WTC11 (cell line): ENCODE measurements at regions not wholly inside any gene's neighbourhood (a gene's known extent, or its start where the extent isn't known, plus 50 kb on each side); places are given as distances from the start of the nearest gene placed in this dataset.

Source experiments
- ATF2 ChIP-seq: sonication (generic); formaldehyde crosslinking; IDR thresholded peaks from 2 replicates; pipeline ENCODE4 v1.8.1; 2022; ENCODE audit warnings: low read depth, missing genetic modification reagents, borderline replicate concordance
- E2F1 ChIP-seq: sonication (generic); formaldehyde crosslinking; IDR thresholded peaks from 2 replicates; pipeline ENCODE4 v1.8.0; 2022; ENCODE audit warnings: mild to moderate bottlenecking, missing genetic modification reagents
- HMGXB4 ChIP-seq: sonication (generic); formaldehyde crosslinking; IDR thresholded peaks from 2 replicates; pipeline ENCODE4 v1.8.1; 2023; ENCODE audit warnings: mild to moderate bottlenecking, moderate library complexity, missing genetic modification reagents
- IRF1 ChIP-seq: sonication (generic); formaldehyde crosslinking; IDR thresholded peaks from 2 replicates; pipeline ENCODE4 v1.8.0; 2023; ENCODE audit warnings: missing genetic modification reagents
- JUN ChIP-seq: sonication (generic); formaldehyde crosslinking; IDR thresholded peaks from 2 replicates; pipeline ENCODE4 v1.8.0; 2023; ENCODE audit warnings: mild to moderate bottlenecking, missing genetic modification reagents
- MAX ChIP-seq: sonication (generic); formaldehyde crosslinking; IDR thresholded peaks from 2 replicates; pipeline ENCODE4 v1.8.0; 2022; ENCODE audit warnings: mild to moderate bottlenecking, missing genetic modification reagents
- PRDM15 ChIP-seq: sonication (generic); formaldehyde crosslinking; IDR thresholded peaks from 2 replicates; pipeline ENCODE4 v1.8.0; 2022; ENCODE audit warnings: missing genetic modification reagents
- SMAD3 ChIP-seq: sonication (generic); formaldehyde crosslinking; IDR thresholded peaks from 2 replicates; pipeline ENCODE4 v1.8.0; 2022; ENCODE audit warnings: missing genetic modification reagents, mild to moderate bottlenecking, borderline replicate concordance
- TCF7 ChIP-seq: sonication (generic); formaldehyde crosslinking; IDR thresholded peaks from 2 replicates; pipeline ENCODE4 v1.8.0; 2022; ENCODE audit warnings: mild to moderate bottlenecking, low read depth, missing genetic modification reagents, moderate library complexity
- TF ChIP-seq, protein P1 (sequence below): fragments of 200-600 bp; IDR thresholded peaks from 2 replicates; pipeline ENCODE4 v1.8.0; 2022; ENCODE audit warnings: antibody characterized with exemption
- TF ChIP-seq, protein P2 (sequence below): sonication (generic); formaldehyde crosslinking; IDR thresholded peaks from 2 replicates; pipeline ENCODE4 v1.8.0; 2022; ENCODE audit warnings: mild to moderate bottlenecking, missing genetic modification reagents
- TF ChIP-seq, protein P3 (sequence below): sonication (generic); formaldehyde crosslinking; IDR thresholded peaks from 2 replicates; pipeline ENCODE4 v1.8.0; 2022; ENCODE audit warnings: mild to moderate bottlenecking, missing genetic modification reagents

- TF ChIP-seq IRF1 (CRISPR knock-in tag) (no peak), HMGXB4 (CRISPR knock-in tag) (no peak), MAX (CRISPR knock-in tag) (no peak), TCF7 (CRISPR knock-in tag) (no peak), PRDM15 (no peak), ATF2 (CRISPR knock-in tag) (no peak), E2F1 (CRISPR knock-in tag) (no peak), SMAD3 (no peak), JUN (CRISPR knock-in tag) (no peak)
- TF ChIP-seq, protein P1, sequence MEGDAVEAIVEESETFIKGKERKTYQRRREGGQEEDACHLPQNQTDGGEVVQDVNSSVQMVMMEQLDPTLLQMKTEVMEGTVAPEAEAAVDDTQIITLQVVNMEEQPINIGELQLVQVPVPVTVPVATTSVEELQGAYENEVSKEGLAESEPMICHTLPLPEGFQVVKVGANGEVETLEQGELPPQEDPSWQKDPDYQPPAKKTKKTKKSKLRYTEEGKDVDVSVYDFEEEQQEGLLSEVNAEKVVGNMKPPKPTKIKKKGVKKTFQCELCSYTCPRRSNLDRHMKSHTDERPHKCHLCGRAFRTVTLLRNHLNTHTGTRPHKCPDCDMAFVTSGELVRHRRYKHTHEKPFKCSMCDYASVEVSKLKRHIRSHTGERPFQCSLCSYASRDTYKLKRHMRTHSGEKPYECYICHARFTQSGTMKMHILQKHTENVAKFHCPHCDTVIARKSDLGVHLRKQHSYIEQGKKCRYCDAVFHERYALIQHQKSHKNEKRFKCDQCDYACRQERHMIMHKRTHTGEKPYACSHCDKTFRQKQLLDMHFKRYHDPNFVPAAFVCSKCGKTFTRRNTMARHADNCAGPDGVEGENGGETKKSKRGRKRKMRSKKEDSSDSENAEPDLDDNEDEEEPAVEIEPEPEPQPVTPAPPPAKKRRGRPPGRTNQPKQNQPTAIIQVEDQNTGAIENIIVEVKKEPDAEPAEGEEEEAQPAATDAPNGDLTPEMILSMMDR: no peak
- TF ChIP-seq, protein P2, sequence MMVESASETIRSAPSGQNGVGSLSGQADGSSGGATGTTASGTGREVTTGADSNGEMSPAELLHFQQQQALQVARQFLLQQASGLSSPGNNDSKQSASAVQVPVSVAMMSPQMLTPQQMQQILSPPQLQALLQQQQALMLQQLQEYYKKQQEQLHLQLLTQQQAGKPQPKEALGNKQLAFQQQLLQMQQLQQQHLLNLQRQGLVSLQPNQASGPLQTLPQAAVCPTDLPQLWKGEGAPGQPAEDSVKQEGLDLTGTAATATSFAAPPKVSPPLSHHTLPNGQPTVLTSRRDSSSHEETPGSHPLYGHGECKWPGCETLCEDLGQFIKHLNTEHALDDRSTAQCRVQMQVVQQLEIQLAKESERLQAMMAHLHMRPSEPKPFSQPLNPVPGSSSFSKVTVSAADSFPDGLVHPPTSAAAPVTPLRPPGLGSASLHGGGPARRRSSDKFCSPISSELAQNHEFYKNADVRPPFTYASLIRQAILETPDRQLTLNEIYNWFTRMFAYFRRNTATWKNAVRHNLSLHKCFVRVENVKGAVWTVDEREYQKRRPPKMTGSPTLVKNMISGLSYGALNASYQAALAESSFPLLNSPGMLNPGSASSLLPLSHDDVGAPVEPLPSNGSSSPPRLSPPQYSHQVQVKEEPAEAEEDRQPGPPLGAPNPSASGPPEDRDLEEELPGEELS (CRISPR knock-in tag): no peak
- TF ChIP-seq, protein P3, sequence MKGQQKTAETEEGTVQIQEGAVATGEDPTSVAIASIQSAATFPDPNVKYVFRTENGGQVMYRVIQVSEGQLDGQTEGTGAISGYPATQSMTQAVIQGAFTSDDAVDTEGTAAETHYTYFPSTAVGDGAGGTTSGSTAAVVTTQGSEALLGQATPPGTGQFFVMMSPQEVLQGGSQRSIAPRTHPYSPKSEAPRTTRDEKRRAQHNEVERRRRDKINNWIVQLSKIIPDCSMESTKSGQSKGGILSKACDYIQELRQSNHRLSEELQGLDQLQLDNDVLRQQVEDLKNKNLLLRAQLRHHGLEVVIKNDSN (CRISPR knock-in tag): no peak
These were observed 439.3 kb downstream of the RPS24 start for GRCh38 chr10:78473006-78473405.
